SIG-M5 treated with dmso at 0.1 percent for 504 hours (cell line): ENCODE measurements at regions not wholly inside any gene's neighbourhood (a gene's known extent, or its start where the extent isn't known, plus 50 kb on each side); places are given as distances from the start of the nearest gene placed in this dataset.
"Not testable (repeated sequence)": the region's sequence is repeated elsewhere in the genome, so short reads cannot be mapped to it uniquely, and the experiment has no call there.

Experiments used
- DNase-seq: peaks from one replicate; lab custom pipeline; 2025; ENCODE audit not compliant: unreplicated experiment; lab: John Stamatoyannopoulos, UW

DNA sequence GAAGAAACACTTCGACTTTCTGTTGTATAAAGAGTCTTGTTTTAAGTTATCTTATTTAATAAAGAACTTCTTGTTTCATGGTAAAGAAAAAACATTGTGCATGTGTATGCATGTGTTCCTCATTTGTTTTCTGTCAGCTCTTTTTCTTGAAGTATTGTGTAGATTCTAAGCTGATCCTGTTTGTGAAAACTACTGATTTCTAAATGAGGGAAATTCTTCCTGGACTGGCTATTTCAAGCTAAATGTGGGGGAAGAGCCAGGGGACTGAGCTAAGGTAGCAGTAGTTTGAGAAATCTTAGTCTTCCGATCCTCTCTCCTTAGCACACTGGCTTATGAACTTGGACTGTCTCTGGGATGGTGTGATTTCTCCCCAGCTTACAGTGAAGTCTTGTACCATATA is 56.4 kb upstream of the RBMS1 start:
- DNase-seq = no peak

DNA sequence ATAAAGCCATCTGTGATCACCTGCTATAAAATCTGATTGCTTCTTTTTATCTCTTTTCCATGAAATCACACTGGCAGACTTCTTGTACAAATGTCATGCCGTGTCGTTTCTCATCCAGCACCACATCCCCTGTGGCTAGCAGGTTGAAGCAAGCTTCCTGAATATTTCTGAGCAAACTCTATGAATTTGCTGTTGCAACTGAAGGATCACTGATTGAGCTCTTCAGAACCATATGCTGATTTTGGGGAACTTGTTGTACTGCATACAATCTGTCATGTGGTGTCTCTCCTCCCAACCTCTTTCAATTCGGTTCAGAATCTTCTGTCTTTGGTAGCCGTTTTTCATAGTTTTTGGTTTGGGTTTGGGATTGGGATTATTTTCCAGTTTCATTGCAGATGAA is 57.7 kb upstream of the RBMS1 start:
- DNase-seq = peak; percentile 10

DNA sequence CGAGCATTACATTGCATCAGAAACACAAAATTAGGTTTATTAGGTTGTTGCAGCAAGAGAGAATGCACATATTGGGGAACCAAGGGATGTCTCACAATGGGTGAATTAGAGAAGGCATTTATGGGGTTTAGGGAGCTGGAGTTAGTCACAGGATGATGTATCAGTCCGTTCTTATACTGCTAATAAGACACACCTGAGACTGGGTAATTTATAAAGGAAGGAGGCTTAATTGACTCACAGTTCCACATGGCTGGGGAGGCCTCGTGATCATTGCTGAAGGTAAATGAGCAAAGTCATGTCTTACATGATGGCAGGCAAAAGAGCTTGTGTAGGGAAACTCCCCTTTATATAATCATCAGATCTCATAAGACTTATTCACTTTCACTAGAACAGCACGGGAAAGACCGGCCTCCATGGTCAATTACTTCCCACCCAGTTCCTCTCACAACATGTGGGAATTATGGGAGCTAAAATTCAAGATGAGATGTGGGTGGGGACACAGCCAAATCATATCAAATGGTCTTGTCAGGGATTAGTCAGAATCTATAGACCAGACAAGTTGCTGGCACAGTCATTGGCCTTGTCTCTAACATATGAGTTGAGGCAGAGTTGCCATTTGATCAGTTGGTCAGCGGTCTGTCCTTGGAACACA is 61.9 kb upstream of the RBMS1 start:
- DNase-seq = no peak

DNA sequence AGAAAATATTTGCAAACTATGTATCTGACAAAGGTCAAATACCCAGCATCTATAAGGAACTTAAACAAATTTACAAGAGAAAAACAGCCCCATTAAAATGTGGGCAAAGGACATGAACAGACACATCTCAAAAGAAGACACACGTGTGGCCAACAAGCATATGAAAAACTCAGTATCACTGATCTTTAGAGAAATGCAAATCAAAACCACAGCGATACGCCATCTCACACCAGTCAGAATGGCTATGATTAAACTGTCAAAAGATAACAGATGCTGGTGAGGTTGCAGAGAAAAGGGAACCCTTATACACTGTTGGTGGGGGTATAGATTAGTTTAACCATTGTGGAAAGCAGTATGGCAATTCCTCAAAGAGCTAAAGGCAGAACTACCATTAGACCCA is 64.3 kb upstream of the RBMS1 start:
- DNase-seq = no peak

DNA sequence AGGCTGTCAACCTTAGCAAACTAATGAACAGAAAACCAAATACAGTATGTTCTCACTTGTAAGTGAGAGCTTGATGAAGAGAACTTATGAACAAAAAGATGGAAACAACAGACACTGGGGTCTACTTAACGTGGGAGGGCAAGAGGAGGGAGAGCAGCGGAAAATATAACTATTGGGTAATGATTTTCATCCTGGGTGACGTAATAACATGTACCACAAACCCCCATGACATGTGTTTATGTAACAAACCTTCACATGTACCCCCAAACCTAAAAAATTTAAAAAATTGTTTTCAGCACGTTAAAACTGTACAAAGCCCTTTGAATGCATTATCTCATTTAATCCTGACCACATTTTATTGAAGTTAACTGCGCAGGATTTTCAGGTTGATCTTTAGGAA is 64.9 kb upstream of the RBMS1 start:
- no peak for DNase-seq

DNA sequence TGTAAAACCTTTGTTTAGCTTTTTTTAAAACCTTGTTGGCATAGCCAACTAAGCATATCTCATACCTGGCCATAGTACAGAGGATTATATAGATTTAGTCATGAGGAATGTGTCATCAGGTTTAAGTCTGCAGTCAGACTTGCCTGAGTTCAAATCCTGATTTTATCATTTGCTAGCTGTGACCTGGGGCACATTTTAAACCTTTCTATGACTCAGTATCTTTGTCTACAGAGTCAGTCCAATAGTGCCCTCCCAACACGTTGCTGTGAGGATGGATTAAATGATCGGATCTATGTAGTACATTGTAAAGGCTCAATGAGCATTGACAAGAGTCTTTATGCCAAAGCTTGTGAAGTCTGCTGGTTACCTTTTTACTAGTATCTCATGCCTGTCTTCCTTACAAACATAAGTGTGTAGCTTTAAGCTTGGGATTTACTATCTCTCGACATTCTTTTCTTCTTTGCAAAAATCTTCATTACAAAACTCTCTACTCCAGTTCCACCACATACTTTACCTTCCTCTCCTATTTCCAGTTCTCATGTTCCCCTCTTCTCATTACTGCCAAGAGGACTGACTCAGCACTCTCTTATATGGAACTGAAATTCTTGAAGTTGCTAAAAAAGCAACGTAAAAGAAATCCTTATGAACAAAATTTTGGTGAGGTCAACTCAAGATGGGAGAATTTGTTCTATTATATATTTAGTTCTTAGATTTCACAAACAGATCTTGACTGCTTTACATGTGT is 68.1 kb upstream of the RBMS1 start:
- DNase-seq = peak; percentile 80

DNA sequence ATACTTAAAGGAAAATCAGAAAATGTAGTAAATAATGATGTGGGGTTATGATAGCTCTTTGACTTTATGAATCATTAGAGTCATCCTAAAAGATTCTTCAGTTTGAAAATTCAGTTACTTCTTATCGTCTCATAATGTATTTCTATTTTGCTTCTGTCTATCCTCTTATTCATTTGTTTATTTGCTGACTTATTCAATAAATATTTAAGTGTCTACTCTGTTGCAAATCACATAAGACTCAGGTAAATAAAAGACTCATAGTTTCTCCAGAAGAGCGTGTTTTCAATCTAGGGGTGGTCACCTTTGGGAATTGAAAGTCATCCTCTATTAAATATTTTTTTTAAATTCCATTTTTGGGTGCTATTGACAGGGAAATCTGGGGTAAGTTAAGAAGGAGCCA is 69.1 kb upstream of the RBMS1 start:
- no peak for DNase-seq

DNA sequence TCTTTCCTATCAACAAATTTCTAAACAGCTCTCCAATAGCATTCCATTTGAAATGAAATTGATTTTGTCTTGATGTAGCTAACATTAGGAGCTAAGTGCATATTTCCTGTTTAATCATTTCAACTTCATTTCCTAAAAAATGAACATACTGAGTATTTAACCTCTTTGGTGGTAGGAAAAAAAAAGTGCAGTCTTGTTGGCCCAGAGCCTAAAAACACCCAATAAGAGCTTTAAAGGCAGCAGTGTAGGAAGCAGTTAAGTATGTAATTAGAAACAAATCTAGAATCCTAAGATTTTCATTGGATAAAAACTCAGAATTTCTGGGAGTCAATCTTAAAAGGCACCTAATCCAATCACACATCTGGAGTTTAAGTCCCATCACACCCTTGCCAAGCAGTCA is 71.0 kb upstream of the RBMS1 start:
- DNase-seq = no peak

DNA sequence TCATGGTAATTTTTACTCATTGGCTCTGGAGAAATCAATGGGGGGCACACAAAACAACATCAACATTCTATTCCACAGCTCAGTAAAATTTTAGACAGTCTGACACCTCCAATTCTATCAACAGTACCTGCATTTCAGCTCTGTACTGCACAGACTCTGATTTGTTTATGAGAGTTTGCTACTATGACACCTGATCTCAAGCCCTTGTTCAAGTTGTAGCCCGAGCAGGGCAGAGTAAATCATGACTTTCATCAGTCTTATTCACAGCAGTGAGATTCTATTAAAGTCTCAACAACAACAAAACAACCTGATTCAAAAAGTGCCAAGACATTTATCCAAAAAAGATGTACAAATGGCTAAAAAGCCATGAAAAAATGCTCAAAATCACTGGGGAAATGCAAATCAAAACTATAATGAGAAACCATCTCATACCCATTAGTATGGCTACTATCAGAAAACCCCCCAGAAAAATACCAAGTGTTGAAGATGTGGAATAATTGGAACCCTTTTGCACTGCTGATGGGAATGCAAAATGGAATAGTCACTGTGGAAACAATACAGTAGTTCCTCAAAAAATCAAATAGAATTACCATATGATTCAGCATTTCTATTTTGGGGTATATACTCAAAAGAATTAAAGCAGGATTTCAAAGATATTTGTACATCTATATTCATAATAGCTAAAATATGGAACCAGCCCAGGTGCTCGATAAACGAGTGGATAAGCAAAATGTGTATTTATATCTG is 71.7 kb upstream of the RBMS1 start:
- DNase-seq = no peak

DNA sequence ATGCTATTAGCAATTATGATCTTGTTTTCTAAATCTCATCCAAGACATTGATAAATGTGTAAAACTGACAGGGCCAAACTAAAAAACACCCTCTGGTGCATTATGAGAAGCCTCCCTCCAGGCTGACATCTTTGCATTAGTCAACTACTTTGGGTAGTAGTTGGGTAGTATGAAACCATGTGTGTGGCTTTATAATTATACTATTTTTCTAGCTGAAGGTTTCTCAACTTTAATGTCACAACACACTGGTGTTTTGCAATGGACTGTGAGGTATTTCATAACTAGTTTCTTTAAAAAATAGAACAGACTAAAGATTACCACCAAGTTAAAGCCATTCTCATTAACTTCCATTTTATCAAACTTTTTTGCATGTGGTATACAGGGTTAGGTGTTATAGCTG is 73.1 kb upstream of the RBMS1 start:
- peak; percentile 90 for DNase-seq

DNA sequence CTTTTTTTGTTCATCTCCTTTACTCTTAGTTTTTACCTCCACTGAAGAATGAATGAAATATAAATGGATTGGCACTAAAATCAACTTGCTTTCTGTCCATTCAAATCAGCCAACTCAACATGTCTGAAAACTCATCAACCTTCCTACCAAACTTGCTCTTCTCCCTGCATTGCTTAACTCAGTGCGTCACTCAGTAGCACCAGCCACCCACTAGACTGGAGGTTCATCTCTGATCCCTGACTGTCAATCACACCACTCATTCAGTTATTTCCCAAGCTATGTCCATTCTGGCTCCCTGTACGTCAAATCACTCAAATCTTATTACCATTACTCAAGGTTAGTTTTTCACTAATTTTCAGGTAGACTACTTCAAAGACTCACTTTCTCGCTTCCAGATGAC is 75.2 kb upstream of the RBMS1 start:
- no peak for DNase-seq

DNA sequence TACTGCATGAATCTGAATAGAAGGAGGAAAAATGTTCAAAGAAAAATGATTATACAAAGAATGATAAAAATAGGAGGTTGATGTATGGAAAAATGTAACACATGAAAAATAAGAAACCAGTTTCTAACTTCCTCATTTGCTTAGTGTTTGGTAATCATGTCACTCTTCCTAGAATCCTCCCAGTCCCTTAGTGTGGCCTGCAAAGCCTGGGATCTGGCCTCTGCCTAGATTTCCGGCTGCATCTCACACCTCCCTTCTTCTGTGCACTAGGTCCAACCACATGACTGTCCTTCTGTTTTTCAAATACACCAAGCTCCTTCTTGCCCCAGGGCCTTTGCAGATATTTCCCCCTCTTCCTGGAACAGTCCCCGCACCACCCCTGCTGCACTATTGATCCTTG is 76.8 kb upstream of the RBMS1 start:
- peak; percentile 89 for DNase-seq

DNA sequence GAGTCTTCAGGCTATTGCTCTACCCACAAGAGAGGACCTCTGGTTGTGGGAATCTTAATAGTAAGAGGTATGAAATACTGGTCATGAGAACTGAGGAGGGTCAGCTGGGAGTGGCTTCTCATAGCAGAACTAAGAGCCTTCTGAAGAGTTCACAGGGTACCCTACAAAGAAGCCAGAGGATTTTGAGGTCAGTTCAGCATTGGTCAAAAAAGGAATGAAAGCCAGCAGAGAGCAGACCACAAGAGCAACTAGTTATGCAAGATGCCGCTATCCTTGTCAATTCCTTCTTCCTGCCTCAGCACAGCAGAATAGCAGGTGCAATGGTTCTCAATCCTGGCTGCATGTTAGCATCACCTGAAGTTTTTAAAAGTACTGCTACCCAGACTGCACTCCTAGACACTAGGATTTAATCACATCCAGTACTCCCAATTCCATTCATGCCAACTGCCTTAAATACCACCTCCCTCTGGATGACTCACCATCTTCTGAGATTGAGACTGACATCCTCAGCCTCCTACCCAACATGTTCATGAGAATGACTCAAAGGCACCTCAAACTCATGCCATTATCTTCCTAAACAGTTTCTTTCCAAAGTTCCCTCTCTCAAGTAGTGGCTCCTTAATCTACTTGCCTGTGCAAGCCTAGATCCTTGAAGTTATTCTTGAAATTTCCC is 81.0 kb upstream of the RBMS1 start:
- DNase-seq = peak; percentile 50

DNA sequence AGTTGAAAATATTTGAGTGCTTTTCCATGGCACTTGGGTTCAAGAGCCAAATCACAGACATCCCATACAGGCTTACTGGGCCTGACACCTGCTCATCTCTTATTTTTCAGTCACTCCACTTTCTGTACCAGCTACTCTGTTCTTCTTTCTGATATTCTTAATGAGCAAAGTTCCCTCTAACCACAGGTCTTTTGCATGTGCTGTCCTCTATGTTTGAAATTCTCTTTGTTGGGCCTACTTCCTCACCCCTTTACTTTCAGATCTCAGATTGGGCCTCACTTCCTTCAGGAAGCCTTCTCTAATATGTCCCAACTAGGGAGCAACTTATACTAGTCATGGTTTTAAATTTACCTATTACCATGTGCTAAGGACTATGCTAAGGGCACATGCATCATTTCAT is 81.8 kb upstream of the RBMS1 start:
- peak; percentile 35 for DNase-seq

DNA sequence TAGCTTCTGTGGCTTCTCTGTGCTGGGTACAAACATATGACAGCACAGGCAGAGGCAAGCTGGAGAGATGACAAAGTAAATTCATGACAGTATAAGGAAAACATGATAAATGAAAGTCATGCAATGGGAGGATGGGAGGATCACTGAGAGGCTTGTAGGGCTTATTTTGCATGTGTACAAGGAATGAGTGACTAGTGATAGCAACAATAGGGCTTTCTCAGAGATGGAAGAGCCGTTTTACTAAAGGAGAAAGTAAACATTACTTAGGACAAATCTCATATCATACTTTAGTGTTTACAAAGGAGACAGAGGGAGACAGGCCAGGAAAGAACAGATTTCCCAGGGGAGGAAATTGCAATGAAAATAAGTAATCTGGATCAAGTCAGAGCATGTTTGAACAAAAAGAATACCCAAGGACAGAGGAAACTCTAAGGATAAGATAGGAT is 82.5 kb upstream of the RBMS1 start:
- no peak for DNase-seq

DNA sequence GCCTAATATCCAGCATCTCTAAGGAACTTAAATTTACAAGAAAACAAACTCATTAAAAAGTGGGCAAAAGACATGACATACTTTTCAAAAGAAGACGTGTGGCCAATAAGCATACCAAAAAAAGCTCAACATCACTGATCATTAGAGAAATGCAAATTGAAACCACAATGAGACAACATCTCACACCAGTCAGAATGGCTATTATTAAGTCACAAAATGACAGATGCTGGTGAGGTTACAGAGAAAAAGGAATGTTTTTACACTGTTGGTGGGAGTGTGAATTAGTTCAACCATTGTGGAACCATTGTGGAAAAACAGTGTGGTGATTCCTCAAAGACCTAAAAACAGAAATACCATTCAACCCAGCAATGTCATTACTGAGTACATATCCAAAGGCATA is 83.5 kb upstream of the RBMS1 start:
- not testable (repeated sequence) for DNase-seq

DNA sequence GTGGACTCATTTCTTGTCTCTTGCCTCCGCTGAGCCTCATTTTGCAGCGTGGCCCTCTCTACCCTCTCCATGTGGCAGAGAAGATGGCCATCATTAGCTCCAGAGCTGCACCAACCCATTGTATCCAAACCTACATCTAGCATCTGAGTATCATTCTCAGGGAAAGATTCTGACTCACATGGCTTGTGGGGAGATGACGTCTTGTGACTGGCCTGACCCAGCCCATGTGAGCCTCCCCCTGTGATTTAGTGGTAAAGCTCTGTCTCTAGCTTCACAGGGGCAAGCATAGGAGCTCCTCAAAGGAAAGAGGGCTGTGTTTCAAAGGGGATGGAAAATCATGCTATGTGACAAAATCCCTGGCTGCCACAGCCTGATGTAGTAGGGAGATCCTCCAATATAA is 87.4 kb upstream of the RBMS1 start:
- no peak for DNase-seq

DNA sequence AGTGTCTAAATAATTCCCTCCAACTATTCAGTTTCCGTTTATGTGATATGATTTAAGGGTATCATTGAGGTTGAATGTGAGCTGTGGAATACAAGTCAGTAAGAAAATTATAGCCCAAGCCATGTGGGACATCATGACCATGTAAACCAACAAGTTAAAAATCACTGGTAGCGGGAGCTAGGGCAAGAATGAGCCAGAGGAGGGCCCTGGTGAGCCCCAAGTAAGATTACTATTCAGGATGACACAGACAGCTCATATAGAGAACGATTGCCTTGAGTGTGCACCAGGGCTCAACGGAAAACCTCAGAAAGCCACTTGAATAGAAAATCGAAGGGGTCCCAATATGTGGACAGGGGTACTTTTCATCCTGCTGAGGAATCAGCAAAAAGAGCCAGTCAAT is 87.8 kb upstream of the RBMS1 start:
- DNase-seq = no peak

DNA sequence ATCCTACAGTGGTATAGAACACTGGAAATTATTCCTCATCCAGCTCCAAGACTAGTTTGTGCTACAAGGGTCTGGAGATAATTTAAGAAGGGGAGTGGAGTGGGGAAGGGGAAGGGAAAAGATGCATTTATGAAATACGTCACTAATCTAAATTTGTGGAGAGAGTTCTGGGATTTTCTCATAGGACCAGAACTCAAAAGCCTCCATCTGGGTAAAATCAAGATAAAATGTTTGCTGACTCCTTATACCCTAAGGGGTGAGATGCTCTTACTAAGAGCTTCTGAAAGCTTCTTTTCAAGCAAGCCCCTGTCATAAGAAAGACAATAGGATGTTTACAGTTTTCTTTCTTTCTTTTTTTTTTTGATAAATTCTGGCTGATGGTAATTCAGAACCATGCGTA is 88.5 kb upstream of the RBMS1 start:
- DNase-seq = no peak

DNA sequence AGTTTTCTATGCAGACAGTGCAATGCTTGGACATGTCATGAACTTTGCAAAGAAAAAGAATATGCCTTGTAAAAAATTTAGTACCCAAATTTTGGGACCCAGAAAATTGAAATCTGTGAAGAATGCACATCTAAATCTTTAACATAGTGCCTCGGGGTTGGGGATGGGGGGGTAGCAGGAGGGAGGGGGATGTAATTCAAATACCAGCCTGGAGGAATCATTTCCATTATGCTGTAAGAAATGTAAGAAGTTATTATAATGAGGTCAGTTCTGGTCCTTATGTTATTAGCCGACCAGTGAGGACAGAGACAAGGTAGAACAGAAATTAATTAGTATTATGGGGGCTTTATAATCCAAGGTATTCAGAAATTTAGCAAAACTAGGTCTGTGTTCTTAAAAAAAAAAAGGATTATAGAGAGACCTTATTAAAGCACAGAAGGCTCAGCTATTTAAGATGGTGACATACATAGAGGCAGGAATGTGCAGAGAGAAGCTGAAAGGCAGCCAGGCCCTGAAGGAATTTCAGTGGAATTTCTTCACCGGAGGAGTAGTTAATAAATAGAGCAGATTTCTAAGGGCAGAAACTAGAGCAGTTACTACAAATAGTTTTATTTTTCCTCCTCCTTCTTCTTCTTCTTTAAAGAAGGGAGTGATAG is 89.0 kb upstream of the RBMS1 start:
- no peak for DNase-seq

DNA sequence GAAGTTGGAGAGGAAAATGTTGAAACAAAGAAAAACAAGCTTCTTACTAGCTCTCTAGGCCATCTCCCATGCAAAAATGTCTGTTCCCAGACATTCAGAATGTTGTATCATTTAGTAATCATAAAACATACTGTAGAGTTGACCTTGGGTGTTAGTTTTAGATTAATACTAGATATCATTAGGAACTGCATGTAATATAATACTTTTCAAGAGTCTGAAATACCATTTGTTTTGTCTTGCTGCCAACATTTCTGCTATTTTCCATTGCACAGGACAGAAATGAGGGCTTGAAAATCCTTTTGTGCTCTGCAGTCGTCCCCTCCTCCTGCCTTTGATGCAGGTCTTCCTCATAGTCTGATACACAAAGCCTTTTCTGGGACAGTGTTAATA is 89.5 kb upstream of the RBMS1 start:
- peak; percentile 27 for DNase-seq
